PC-9 (cell line): ENCODE measurements at regions not wholly inside any gene's neighbourhood (a gene's known extent, or its start where the extent isn't known, plus 50 kb on each side); places are given as distances from the start of the nearest gene placed in this dataset.

Source experiments
- EZH2 ChIP-seq: fragments of 200-600 bp; sonication (generic); IDR thresholded peaks from 2 replicates; pipeline ENCODE4 v1.8.0; 2017; ENCODE audit warnings: antibody characterized with exemption, low read depth
- TF ChIP-seq, protein P1 (sequence below): fragments of 200-600 bp; sonication (generic); conservative IDR thresholded peaks from 2 replicates; pipeline ENCODE4 v1.6.1; 2017; ENCODE audit warnings: mixed run types, antibody characterized with exemption, mild to moderate bottlenecking, moderate library complexity

DNA sequence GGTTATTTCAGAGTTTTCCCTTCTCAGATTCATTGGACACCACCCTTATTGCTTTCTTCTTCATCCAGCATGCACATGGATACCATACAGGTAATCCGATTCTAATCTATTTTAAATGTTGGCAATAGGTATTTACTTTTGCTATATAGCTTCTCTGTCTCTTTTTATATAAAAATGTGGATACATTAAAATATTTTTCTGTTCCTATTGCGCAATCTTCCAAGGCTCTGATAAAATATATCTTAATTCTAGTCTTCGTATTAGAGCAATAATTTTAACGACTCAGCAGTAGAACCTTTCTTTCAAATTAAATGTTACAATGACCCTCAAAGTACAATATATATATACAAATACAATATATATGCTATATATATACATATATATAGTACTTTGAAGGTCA, 239.8 kb downstream of the DCAF12L2 start:
- no peak for TF ChIP-seq EZH2
- TF ChIP-seq, protein P1, sequence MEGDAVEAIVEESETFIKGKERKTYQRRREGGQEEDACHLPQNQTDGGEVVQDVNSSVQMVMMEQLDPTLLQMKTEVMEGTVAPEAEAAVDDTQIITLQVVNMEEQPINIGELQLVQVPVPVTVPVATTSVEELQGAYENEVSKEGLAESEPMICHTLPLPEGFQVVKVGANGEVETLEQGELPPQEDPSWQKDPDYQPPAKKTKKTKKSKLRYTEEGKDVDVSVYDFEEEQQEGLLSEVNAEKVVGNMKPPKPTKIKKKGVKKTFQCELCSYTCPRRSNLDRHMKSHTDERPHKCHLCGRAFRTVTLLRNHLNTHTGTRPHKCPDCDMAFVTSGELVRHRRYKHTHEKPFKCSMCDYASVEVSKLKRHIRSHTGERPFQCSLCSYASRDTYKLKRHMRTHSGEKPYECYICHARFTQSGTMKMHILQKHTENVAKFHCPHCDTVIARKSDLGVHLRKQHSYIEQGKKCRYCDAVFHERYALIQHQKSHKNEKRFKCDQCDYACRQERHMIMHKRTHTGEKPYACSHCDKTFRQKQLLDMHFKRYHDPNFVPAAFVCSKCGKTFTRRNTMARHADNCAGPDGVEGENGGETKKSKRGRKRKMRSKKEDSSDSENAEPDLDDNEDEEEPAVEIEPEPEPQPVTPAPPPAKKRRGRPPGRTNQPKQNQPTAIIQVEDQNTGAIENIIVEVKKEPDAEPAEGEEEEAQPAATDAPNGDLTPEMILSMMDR = no peak
